HG02610 (cell line): ENCODE measurements at regions not wholly inside any gene's neighbourhood (a gene's known extent, or its start where the extent isn't known, plus 50 kb on each side); places are given as distances from the start of the nearest gene placed in this dataset.

ENCODE experiments used
- ATAC-seq: cut with Tn5 transposase; IDR thresholded peaks from one replicate; pipeline ENCODE4 v1.9.1; 2021; ENCODE audit warnings: mild to moderate bottlenecking, moderate library complexity; ENCODE audit not compliant: unreplicated experiment

DNA sequence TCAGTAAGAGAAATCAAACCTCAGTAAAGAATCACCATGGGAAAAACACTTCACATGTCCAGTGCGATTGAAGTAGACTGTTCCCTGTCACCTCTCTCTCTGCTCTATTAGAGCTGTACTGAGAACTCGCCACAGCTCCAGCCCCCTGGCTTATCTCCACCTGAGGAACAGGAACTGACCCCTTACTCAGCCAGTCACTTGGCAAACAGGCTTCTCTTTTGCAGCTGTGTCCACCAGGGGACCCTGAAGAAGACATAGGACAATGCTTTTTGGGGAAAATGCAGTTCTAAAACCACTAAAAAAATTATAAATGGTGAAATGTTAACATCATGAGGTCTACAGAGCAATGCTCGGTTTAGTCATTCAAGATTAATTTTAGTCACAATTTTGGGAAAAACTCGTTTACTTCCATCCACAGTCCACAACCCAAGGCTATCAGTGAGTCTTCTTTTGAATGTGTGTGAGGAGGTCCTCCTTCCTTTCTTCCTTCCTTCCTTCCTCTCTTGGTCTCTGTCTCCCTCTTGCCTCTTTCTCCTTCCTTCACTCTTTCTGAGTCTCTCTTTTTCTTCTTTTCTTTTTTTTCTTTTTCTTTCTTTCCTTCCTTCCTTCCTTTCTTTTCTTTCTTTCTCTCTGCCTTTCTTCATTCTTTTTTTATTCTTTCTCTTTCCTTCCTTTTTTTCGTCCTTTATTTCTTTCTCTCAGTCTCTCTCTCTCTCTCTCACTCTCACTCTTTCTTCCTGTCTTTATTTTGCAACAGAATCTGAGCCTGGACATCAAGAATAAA is 1189.5 kb upstream of the TMEM132C start:
- no peak for ATAC-seq

DNA sequence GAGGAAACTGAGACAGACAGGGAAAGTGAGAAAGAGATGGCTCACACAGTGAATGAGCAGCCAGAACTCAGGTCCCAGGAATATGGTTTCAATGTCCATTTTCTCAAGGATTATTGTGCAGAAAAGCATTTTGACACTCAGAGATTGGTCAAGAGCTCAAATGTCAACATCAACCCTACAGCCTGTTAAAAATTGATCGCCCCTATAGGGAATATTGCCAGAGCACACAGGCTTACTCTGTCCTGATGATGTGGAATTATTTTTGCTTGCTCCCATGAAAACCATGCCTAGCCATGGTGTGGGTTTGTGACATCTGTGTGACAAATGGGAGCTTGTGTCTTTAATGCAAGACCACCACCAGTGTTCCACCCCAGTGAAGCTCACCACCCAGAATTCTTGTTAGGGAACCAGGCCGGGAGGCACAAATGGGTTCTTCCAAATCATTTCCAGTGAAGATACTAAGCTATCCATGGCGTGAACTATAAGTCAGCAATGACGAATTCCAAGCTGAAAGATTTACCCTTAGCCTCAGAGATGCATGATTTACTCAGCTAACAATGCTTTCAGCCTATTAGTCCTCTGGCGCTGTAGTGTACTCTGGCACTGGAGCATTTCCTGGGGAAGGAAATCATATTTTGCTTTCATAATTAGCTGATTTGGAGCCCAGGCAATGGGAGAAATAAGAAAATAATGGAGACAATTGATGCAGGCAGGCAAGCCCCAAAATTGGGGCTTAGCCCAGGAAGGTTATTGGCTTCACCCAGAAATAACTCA is 1188.2 kb upstream of the TMEM132C start:
- no peak for ATAC-seq

DNA sequence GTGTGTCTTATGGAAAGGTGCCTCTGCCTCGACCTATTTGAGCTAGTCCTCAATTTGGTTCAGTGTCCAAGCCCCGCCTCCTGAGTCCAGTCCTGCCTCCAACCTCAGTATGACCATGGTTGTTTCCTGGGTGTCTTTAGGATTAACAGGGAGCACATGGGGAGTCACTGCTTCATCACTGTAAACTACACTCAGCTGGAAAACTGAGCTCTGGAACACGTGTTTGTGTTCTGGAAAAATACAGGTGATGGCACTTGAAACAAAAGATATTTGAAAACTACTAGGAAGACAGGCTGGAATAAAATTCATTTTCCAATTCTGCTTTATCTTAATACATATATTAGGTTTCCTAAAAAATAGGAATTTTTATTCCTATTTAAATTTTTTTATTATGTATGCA is 1187.3 kb upstream of the TMEM132C start:
- ATAC-seq, result no peak

DNA sequence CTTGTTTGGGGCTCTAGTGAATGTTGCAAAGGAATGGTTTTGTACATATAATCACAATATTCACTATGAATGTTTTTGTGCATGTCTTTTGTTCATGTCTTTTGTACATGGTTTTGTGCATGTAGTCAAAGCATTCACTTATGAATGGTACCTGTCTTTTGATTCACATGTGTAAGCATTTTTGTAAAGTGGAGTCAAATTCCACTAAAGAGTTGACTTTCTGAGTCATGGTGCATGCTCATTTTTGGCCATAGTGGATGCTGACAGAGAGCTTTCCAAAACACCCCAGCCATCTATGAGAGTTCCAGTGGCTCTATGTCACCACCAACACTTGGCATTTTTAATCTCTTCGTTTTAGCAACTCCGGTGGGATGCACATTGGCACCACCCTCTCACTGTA is 1185.9 kb upstream of the TMEM132C start:
- ATAC-seq, result no peak

DNA sequence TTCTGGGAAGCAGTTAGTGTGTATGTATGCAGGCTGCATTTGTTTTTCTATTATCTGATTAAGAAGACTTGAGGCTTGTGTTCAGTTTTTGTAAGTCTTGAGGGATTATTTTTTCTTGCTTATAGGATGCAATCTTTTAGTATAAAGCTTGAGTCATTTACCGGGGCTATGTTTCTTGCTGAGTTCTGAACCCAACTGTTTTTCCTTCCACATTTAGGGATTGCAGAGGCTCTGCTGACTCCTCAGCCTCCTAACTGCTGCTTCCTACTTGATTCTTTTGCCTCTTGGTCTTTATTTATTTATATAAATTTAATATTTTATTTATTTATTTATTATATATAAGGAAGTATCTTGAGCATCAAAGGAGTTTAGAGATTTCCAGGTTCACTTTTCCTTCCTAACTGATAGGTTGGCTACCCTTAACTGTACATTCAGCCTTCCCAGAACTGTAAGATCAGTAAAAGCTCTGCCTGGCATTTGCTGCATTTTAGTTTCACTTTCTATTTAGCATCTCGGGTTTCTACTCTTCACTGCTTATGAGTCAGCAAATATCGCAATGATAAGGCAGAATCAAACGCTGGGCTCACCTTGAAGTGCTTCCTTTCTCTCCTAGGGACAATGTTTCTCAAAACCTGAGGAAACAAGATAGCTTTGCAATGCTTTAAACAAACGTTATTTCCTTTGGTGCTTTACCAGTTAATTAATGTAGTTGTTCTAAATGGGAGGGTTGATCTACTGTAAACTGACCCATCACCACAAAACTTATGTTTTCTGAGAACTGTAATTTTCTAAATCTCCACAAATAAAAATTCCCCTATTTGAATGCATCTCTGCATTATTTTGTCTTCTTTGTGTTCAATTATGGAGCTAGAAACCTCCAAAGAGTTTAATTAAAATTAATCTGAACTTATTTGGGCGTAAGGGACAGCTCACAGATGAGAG is 1183.7 kb upstream of the TMEM132C start:
- peak; percentile 98 for ATAC-seq

DNA sequence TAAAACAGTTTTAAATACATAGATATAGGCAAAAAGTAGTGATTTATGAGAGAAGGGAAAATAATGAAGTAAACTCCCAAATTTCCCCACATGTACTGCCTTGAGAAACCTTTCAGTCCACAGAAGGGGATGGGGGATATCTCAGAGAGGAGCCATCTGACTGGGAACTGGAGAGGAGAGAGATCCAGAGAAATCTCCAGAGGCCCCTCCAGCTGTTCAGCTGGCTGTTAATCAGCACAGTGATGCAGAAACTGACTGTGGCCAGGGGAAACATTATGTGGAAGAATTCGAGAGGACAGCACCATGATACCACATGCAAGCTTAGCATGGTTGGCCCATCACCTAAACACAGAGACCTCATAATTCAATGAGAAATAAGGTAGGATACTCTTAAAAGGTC is 1165.9 kb upstream of the TMEM132C start:
- ATAC-seq, result no peak

DNA sequence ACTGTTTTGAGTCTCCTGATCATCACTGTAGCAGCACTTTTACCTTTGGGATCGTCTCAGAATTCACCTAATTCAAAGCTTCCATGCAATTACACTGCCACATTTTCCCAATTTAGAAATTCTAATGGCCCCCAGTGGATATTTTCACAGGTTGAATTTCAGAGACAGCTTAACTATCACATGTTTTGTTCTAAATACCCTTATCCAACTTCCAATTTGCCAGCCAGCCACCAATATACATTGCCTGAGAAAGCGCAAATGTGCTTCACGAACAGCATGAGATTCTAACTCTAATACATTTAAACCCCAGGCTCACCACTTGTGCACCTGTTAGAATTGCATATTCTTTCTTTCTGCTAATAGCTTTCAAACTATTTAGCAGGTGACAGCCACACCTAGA is 1160.9 kb upstream of the TMEM132C start:
- ATAC-seq, result no peak

DNA sequence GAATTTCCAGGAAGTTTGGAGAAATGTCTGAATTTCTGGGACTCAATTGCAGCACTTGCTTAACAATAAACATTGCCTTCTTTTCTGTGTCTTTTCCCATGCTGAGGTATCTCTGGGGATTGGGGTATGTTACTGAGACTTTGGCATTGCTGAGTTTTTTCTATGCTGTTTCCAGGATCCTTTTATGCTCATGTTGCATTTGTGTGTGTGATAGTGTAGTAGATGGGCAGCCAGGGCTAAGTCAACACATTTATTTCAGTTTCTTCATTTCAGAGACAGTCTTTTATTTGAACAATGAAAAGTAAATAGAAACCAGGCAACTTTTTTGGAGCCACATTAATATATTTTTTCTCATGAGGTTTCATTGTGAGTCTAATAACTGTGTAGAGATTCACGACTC is 1160.3 kb upstream of the TMEM132C start:
- no peak for ATAC-seq

DNA sequence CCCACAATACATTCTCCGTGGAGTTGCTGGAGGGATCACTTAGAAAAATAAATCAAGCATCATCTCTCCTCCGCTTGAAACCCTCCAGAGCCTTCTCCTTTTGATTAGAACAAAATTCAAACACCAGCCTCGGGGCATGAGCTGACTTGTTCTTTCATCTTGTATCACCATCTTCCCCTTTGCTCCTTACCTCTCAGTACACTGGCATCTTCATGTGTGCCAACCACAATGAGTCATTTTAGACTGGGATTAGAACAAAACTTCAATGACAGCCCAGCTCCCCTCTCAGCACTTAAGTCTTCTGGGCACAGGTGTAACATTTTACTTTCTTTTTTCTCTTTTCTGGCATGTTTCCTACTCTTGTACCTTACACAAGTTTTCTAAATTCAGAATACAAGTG is 1159.2 kb upstream of the TMEM132C start:
- ATAC-seq, result no peak

DNA sequence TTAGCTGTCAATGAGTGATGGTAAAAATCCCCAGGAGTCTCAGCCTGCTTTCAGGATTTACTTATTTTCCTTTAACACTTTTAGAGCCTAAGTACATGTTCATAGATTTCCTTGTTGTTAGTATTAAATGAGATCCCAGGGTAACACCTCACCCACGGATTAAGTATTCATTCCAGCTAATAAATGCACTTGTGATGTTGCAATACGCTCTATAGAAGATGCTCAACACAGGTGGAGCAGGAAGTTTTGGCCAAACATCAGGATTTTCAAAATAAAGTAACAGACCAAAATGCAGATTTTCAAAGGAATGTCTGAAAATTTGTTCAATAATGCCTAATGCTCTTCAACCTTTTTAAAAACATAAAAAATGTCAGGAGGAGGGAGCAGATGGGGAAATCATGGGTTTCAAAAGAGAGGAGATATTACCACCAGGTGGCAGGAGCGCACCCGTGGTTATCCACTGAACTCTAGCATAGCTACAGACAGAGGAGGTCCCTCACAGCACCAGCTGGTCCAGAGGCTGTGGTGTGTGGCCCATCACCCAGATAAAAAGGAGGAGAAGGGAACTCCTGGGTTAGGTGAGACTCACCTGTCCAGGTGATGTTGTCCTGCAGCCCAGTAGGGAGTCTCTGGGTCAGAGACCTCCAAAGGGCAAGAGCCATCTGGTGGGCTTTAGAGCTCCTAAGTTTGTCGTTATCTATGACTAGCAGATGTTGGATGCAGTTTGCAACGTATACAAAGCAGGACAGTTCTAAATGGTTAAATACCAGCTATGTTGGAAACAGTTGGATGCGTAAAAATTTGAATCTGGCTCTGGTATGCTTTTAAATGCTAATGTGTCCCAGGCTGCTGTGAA is 1158.4 kb upstream of the TMEM132C start:
- peak; percentile 86 for ATAC-seq

DNA sequence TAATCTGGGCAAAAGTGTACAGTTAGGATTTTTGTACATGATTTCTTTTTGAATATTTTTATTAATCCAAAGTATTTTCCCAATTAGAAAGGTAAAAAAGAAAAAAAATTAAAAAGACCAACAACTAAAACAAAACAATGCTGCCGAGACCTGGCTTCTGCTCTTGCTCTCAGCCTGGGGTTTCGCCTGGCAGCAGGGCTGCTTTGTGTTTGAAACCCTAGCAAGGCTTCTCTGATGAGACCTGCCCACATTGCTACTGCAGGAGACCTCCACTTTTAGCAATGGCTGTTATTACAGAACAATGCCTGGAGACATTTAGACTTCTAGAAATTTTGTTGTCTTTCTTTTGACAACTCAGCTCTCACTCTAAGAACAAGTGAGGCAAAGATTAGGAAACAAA is 1153.0 kb upstream of the TMEM132C start:
- ATAC-seq, result no peak

DNA sequence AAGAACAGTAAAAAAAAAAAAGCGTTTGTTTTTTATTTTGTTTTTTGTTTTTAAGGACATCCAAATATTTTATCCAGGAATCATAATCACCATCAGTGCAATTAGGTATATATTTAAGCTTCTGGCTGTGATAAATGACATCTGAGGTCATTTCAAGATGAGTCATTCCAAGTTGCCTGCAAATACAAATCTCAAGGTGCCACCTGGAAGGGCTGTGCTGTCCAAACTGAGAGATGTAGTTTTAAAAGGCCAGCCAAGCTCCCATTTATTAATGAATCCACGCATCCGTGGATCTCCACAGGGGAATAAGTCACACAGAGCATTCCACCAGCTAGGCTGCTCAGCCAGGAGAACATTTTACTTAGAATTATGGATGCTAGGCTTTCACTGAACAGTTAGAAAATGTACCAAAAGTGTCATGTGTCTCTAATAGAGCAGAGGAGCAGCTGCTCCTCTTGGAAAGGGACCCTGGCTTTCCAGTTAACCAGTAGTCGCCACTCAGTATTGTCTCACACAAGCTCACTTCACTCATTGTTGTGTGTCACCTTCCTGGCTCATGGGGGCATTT is 1151.4 kb upstream of the TMEM132C start:
- ATAC-seq, result no peak

DNA sequence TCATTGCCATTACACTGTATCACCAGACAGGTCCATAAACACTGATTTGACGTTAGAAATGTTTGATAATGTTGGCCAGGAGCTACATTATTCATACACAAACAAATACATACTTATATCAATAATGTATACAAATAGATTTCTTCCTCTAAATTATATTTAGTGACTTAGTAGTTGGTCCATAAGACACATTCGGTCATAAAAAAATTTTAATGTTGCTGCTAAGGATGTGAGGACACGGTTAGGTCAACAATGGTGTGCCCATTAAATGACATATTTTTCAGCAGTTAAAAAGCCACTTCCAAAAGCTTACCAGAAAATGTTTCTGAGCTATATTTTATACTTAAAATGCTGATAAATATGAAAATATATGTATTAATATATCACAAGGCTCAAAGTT is 1148.7 kb upstream of the TMEM132C start:
- no peak for ATAC-seq

DNA sequence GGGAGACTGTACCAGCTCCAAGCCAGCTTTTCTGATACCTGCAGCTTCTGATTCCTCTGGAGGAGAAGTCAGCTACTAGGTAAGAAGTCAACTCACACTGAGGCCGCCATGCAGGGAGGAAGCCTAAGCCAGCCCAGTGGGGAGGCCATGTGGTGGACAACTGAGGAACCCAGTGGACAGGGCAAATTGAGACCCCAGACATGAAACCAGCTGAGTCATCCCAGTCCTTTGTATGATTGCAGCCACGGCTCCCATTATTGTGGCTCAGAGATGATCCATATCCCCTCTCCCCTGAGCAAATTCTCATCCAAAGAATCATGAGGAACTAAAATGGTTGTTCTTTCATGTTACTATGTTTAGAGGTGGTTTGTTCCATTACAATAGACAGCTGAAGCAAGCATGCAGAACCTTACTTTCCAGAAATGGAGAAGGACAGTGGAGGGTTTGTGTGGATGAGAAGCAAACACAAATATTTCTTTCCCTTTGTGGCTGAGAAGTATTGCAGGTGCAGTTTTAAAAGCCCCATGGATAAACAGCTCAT is 1147.3 kb upstream of the TMEM132C start:
- ATAC-seq, result no peak

DNA sequence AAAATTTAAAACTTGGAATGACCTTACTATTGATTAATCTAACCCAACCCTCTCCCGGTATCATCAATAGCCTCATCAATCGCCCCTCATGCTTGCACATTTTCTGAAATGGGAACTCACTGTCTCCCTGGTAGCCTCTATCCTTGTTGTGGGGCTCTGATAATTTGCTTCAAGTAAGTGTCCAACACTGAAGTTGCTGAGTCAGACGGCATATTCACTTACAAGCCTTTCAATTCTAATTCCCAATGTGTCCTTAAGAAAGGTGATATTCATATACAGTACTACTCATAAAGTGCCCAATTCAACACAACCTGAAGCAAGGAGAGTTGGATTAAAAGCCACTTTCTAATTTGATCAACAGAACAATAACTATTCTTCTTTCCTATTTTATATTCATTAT is 1146.1 kb upstream of the TMEM132C start:
- no peak for ATAC-seq

DNA sequence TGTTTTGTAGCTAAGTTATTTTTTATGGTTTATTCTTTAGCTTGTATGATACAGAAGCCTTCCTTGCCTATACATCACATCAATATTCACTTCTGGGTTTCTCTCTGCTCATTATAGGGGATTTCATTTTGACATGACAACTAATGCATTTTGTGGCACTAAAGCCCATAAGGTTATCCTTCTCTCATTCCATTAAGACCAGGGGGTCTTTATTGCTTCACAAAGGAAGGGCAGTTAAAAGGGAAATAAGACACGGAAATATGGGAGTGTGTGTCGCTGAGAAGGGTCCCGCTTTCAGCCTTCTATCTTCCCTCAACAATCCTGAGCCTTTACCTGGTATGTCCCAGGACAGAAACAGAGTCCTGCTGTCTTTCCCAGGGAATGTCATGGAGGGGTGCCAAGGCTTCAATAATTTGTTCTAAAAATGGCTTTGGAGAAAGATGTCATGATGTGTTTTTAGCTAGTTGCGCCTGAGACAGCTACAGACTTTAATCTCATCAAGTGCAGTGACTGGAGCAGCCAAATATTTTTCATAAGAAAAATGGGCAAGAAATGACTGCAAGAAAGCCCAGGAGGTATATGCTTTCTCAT is 1145.4 kb upstream of the TMEM132C start:
- no peak for ATAC-seq

DNA sequence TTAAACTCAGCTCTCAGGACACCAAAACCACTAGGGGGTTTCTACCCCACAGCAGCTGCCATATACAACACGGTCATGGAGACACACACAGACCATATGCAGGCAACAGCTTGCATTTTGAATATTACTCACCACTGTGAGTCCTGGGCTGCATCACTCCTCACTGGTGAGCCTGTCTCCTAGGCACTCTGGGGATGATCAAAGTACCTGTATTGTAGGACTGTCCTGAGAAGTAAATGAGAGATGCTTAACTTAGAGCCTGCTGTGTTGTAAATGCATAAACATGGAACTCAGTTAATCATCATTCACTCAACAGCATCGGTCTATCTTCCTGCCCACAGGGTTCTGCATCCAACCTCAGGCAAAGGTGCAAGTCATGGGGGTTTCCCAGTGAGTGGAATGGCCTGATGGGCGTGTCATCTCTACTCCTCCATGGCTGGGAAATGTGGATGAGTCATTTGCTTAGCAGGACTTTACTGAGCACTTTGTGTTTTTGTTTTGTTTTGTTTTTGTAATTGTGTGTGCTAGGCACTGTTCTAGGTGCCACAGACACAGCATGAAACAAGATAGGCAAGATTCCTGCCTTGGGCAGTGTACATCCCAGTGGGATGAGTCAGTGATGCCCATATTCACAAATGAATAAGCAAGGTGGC is 1141.2 kb upstream of the TMEM132C start:
- peak; percentile 94 for ATAC-seq

DNA sequence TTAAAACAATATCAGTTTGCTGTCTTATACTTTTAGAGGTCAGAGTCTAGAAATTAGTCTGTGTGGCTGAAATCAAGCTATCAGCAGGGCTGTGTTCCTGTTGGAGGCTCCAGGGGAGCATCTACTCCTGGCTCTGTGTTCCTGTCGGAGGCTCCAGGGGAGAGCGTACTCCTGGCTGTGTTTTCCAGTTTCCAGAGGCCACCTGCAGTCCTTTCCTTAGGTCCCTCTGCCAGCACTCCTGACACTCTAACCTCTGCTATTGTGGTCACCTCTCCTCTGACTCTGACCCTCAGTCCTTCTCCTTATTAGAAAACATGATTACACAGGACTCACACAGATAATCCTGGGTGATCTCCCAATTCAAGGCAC is 1140.7 kb upstream of the TMEM132C start:
- ATAC-seq, result no peak

DNA sequence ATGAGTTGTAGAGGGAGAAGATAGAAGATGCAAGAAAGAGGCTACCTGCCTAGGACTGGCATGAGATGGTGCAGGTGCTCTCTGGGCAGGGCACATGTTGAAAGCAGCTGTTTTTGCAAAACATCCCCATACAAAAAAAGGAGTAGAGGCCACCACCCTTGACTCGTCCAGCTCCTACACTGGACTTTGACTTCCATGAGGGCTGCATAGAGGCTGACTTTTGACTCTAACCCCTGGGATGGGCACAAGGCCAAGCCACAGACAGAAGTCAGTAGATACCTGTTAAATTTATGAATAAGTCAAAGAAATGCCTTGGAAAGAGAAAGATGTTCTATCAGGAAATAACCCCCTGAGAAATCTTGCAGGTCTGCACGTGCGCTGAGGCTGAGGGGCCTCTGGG is 1139.1 kb upstream of the TMEM132C start:
- no peak for ATAC-seq
